ENCODE measurements at regions not wholly inside any gene's neighbourhood (a gene's known extent, or its start where the extent isn't known, plus 50 kb on each side); places are given as distances from the start of the nearest gene placed in this dataset.

- Histone ChIP-seq H3K9me3 (ENCODE audit: insufficient read depth, low read depth, low read length) (peaks cover 12% of the 10 kb centered on the region), H3K4me3 (ENCODE audit: low read length) (no peak overlapping the region), H3K27me3 (ENCODE audit: insufficient read depth, low read length) (no peaks in the 10 kb centered on the region), H3K36me3 (ENCODE audit: insufficient read depth, low read depth, low read length) (no peaks in the 10 kb centered on the region), H3K9ac (ENCODE audit: low read depth, low read length) (no peak overlapping the region), H3K27ac (ENCODE audit: low read length) (no peak overlapping the region), H3K4me1 (ENCODE audit: insufficient read depth, low read length) (no peaks in the 10 kb centered on the region)
These were observed 647.7 kb upstream of the FSHR start for GRCh38 chr2:49801898-49802450.

GRCh38 chr2:49798570-49798969 is 644.3 kb upstream of the FSHR start:
- H3K36me3 ChIP-seq (ENCODE audit: insufficient read depth, low read depth, low read length), result no peaks in the 10 kb centered on the region
- peaks cover 10% of the 10 kb centered on the region for H3K9me3 ChIP-seq (ENCODE audit: insufficient read depth, low read depth, low read length)
- H3K27ac ChIP-seq (ENCODE audit: low read length), result no peak overlapping the region
- no peaks in the 10 kb centered on the region for H3K4me1 ChIP-seq (ENCODE audit: insufficient read depth, low read length)
- no peaks in the 10 kb centered on the region for H3K27me3 ChIP-seq (ENCODE audit: insufficient read depth, low read length)
- no peak overlapping the region for H3K9ac ChIP-seq (ENCODE audit: low read depth, low read length)
- H3K4me3 ChIP-seq (ENCODE audit: low read length), result no peak overlapping the region

GRCh38 chr2:49796266-49796665 is 642.0 kb upstream of the FSHR start:
- Histone ChIP-seq H3K9ac (ENCODE audit: low read depth, low read length) (no peak overlapping the region), H3K27me3 (ENCODE audit: insufficient read depth, low read length) (no peaks in the 10 kb centered on the region), H3K27ac (ENCODE audit: low read length) (no peak overlapping the region), H3K4me3 (ENCODE audit: low read length) (no peak overlapping the region), H3K36me3 (ENCODE audit: insufficient read depth, low read depth, low read length) (no peaks in the 10 kb centered on the region), H3K9me3 (ENCODE audit: insufficient read depth, low read depth, low read length) (0 out of 2 replicates have a peak, but pooled peaks cover 2% of the 10 kb centered on the region), H3K4me1 (ENCODE audit: insufficient read depth, low read length) (no peaks in the 10 kb centered on the region)

- Histone ChIP-seq H3K4me3 (ENCODE audit: low read length) (no peak overlapping the region), H3K27me3 (ENCODE audit: insufficient read depth, low read length) (no peaks in the 10 kb centered on the region), H3K27ac (ENCODE audit: low read length) (no peak overlapping the region), H3K9ac (ENCODE audit: low read depth, low read length) (no peak overlapping the region), H3K36me3 (ENCODE audit: insufficient read depth, low read depth, low read length) (no peaks in the 10 kb centered on the region), H3K4me1 (ENCODE audit: insufficient read depth, low read length) (no peaks in the 10 kb centered on the region), H3K9me3 (ENCODE audit: insufficient read depth, low read depth, low read length) (no peaks in the 10 kb centered on the region)
These were observed 640.1 kb upstream of the FSHR start for GRCh38 chr2:49794396-49794795.

- Histone ChIP-seq H3K4me1 (ENCODE audit: insufficient read depth, low read length) (no peaks in the 10 kb centered on the region), H3K9me3 (ENCODE audit: insufficient read depth, low read depth, low read length) (no peaks in the 10 kb centered on the region), H3K4me3 (ENCODE audit: low read length) (no peak overlapping the region), H3K9ac (ENCODE audit: low read depth, low read length) (no peak overlapping the region), H3K27ac (ENCODE audit: low read length) (no peak overlapping the region), H3K36me3 (ENCODE audit: insufficient read depth, low read depth, low read length) (no peaks in the 10 kb centered on the region), H3K27me3 (ENCODE audit: insufficient read depth, low read length) (no peaks in the 10 kb centered on the region)
These were observed 634.0 kb upstream of the FSHR start for GRCh38 chr2:49788300-49788699.

- no peak overlapping the region for H3K4me3 ChIP-seq (ENCODE audit: low read length)
These were observed 626.6 kb upstream of the FSHR start for GRCh38 chr2:49780949-49781348.

GRCh38 chr2:49772299-49772970 is 618.1 kb upstream of the FSHR start:
- Histone ChIP-seq H3K9me3 (ENCODE audit: insufficient read depth, low read depth, low read length) (no peaks in the 10 kb centered on the region), H3K4me3 (ENCODE audit: low read length) (no peak overlapping the region), H3K9ac (ENCODE audit: low read depth, low read length) (no peak overlapping the region), H3K27ac (ENCODE audit: low read length) (no peak overlapping the region), H3K27me3 (ENCODE audit: insufficient read depth, low read length) (no peaks in the 10 kb centered on the region), H3K36me3 (ENCODE audit: insufficient read depth, low read depth, low read length) (no peaks in the 10 kb centered on the region), H3K4me1 (ENCODE audit: insufficient read depth, low read length) (0 out of 2 replicates have a peak, but pooled peaks cover 3% of the 10 kb centered on the region)

More at GRCh38 chr2:49780949-49781348, 626.6 kb upstream of the FSHR start:
- Histone ChIP-seq H3K36me3 (ENCODE audit: insufficient read depth, low read depth, low read length) (no peaks in the 10 kb centered on the region), H3K9me3 (ENCODE audit: insufficient read depth, low read depth, low read length) (no peaks in the 10 kb centered on the region), H3K4me1 (ENCODE audit: insufficient read depth, low read length) (no peaks in the 10 kb centered on the region), H3K27me3 (ENCODE audit: insufficient read depth, low read length) (no peaks in the 10 kb centered on the region), H3K27ac (ENCODE audit: low read length) (no peak overlapping the region), H3K9ac (ENCODE audit: low read depth, low read length) (no peak overlapping the region)

GRCh38 chr2:49770919-49771318 is 616.6 kb upstream of the FSHR start:
- no peaks in the 10 kb centered on the region for H3K27me3 ChIP-seq (ENCODE audit: insufficient read depth, low read length)
- no peak overlapping the region for H3K9ac ChIP-seq (ENCODE audit: low read depth, low read length)
- no peaks in the 10 kb centered on the region for H3K9me3 ChIP-seq (ENCODE audit: insufficient read depth, low read depth, low read length)
- H3K27ac ChIP-seq (ENCODE audit: low read length), result no peak overlapping the region
- no peaks in the 10 kb centered on the region for H3K36me3 ChIP-seq (ENCODE audit: insufficient read depth, low read depth, low read length)
- H3K4me3 ChIP-seq (ENCODE audit: low read length), result no peak overlapping the region
- H3K4me1 ChIP-seq (ENCODE audit: insufficient read depth, low read length), result 0 out of 2 replicates have a peak, but pooled peaks cover 3% of the 10 kb centered on the region

- no peaks in the 10 kb centered on the region for H3K9me3 ChIP-seq (ENCODE audit: insufficient read depth, low read depth, low read length)
- no peak overlapping the region for H3K9ac ChIP-seq (ENCODE audit: low read depth, low read length)
- no peaks in the 10 kb centered on the region for H3K36me3 ChIP-seq (ENCODE audit: insufficient read depth, low read depth, low read length)
- H3K27me3 ChIP-seq (ENCODE audit: insufficient read depth, low read length), result no peaks in the 10 kb centered on the region
- no peaks in the 10 kb centered on the region for H3K4me1 ChIP-seq (ENCODE audit: insufficient read depth, low read length)
- no peak overlapping the region for H3K27ac ChIP-seq (ENCODE audit: low read length)
- no peak overlapping the region for H3K4me3 ChIP-seq (ENCODE audit: low read length)
These were observed 613.0 kb upstream of the FSHR start for GRCh38 chr2:49767316-49767715.

- H3K4me3 ChIP-seq (ENCODE audit: low read length), result no peak overlapping the region
- no peak overlapping the region for H3K27ac ChIP-seq (ENCODE audit: low read length)
- H3K4me1 ChIP-seq (ENCODE audit: insufficient read depth, low read length), result no peaks in the 10 kb centered on the region
- H3K36me3 ChIP-seq (ENCODE audit: insufficient read depth, low read depth, low read length), result no peaks in the 10 kb centered on the region
- H3K9me3 ChIP-seq (ENCODE audit: insufficient read depth, low read depth, low read length), result no peaks in the 10 kb centered on the region
- H3K27me3 ChIP-seq (ENCODE audit: insufficient read depth, low read length), result no peaks in the 10 kb centered on the region
- no peak overlapping the region for H3K9ac ChIP-seq (ENCODE audit: low read depth, low read length)
These were observed 601.5 kb upstream of the FSHR start for GRCh38 chr2:49755777-49756176.

GRCh38 chr2:49754381-49754780 is 600.1 kb upstream of the FSHR start:
- Histone ChIP-seq H3K4me3 (ENCODE audit: low read length) (no peak overlapping the region), H3K9ac (ENCODE audit: low read depth, low read length) (no peak overlapping the region), H3K27ac (ENCODE audit: low read length) (no peak overlapping the region), H3K9me3 (ENCODE audit: insufficient read depth, low read depth, low read length) (no peaks in the 10 kb centered on the region), H3K27me3 (ENCODE audit: insufficient read depth, low read length) (no peaks in the 10 kb centered on the region), H3K36me3 (ENCODE audit: insufficient read depth, low read depth, low read length) (no peaks in the 10 kb centered on the region), H3K4me1 (ENCODE audit: insufficient read depth, low read length) (no peaks in the 10 kb centered on the region)

GRCh38 chr2:49753344-49753985 is 599.1 kb upstream of the FSHR start:
- H3K27ac ChIP-seq (ENCODE audit: low read length), result no peak overlapping the region
- H3K4me1 ChIP-seq (ENCODE audit: insufficient read depth, low read length), result no peaks in the 10 kb centered on the region
- H3K9ac ChIP-seq (ENCODE audit: low read depth, low read length), result no peak overlapping the region
- no peak overlapping the region for H3K4me3 ChIP-seq (ENCODE audit: low read length)
- H3K36me3 ChIP-seq (ENCODE audit: insufficient read depth, low read depth, low read length), result no peaks in the 10 kb centered on the region
- H3K9me3 ChIP-seq (ENCODE audit: insufficient read depth, low read depth, low read length), result no peaks in the 10 kb centered on the region
- no peaks in the 10 kb centered on the region for H3K27me3 ChIP-seq (ENCODE audit: insufficient read depth, low read length)

Data from iPS-20b (cell line).